Uterus (tissue), 2 donors: ENCODE measurements at regions not wholly inside any gene's neighbourhood (a gene's known extent, or its start where the extent isn't known, plus 50 kb on each side); places are given as distances from the start of the nearest gene placed in this dataset.

Experiments used
- CTCF ChIP-seq, 4 experiments: fragments of 200-600 bp in 2 of 4; fragments of 450-650 bp in 2 of 4; sonication (generic) in 2 of 4; IDR thresholded peaks; one replicate each; pipeline ENCODE4 v1.5.1; 2016 to 2019; ENCODE audit warnings: antibody characterized with exemption in 4 of 4, mild to moderate bottlenecking in 2 of 4, moderate library complexity in 1 of 4
- POLR2A ChIP-seq, 2 donors: fragments of 450-650 bp; IDR thresholded peaks; one replicate each; pipeline ENCODE4 v1.6.1; 2016; ENCODE audit warnings: antibody characterized with exemption in 2 of 2, mild to moderate bottlenecking in 1 of 2, moderate library complexity in 1 of 2

DNA sequence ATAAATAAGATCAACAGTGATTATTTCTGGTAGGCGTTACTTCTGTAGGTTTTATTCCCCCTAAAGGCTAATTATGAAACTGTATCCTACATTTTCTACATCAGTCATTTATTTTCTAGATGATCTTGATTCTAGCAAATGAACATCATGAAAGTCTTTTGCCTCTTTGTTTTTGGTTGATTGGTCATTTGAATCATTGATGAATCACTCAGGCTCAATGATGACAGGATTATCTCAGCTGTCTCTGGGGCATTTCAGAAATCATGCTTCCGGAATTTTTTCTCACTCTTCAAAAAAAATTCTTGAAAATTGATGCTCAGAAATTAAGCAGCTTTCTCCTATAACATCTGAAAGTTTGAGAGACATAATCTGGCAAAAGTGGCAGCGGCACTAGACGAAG, 298.9 kb upstream of the TCF4 start:
- TF ChIP-seq CTCF (IDR thresholded peaks at IDR 0.05), result no peak
- no peak for TF ChIP-seq POLR2A (IDR thresholded peaks at IDR 0.05)
